GM18868 (cell line): ENCODE measurements at regions not wholly inside any gene's neighbourhood (a gene's known extent, or its start where the extent isn't known, plus 50 kb on each side); places are given as distances from the start of the nearest gene placed in this dataset.

Experiments
- ATAC-seq: cut with Tn5 transposase; IDR thresholded peaks from one replicate; pipeline ENCODE4 v1.9.1; 2021; ENCODE audit warnings: mild to moderate bottlenecking, moderate library complexity; ENCODE audit not compliant: unreplicated experiment

- ATAC-seq: no peak
Observed at GRCh38 chr13:85545771-85546170, 253.4 kb downstream of the SLITRK6 start.

- no peak for ATAC-seq
Observed at GRCh38 chr13:85544756-85545155, 254.5 kb downstream of the SLITRK6 start.

- ATAC-seq: no peak
Observed at GRCh38 chr13:85543144-85543543, 256.1 kb downstream of the SLITRK6 start.

- ATAC-seq: no peak
Observed at GRCh38 chr13:85541476-85541875, 257.7 kb downstream of the SLITRK6 start.

GRCh38 chr13:85538957-85539356 is 260.3 kb downstream of the SLITRK6 start:
- ATAC-seq: no peak

- no peak for ATAC-seq
Observed at GRCh38 chr13:85537601-85538000, 261.6 kb downstream of the SLITRK6 start.

GRCh38 chr13:85536706-85537105 is 262.5 kb downstream of the SLITRK6 start:
- no peak for ATAC-seq

GRCh38 chr13:85535316-85536084 is 263.7 kb downstream of the SLITRK6 start:
- no peak for ATAC-seq

- ATAC-seq: no peak
Observed at GRCh38 chr13:85533911-85534310, 265.3 kb downstream of the SLITRK6 start.

GRCh38 chr13:85529218-85529594 is 270.0 kb downstream of the SLITRK6 start:
- ATAC-seq: no peak

- no peak for ATAC-seq
Observed at GRCh38 chr13:85528491-85529217, 270.6 kb downstream of the SLITRK6 start.

- ATAC-seq: no peak
Observed at GRCh38 chr13:85527316-85527715, 271.9 kb downstream of the SLITRK6 start.

GRCh38 chr13:85525411-85525810 is 273.8 kb downstream of the SLITRK6 start:
- ATAC-seq: no peak

GRCh38 chr13:85521657-85522056 is 277.6 kb downstream of the SLITRK6 start:
- ATAC-seq: no peak

- no peak for ATAC-seq
Observed at GRCh38 chr13:85520445-85520844, 278.8 kb downstream of the SLITRK6 start.

- ATAC-seq: no peak
Observed at GRCh38 chr13:85519363-85519762, 279.9 kb downstream of the SLITRK6 start.

- no peak for ATAC-seq
Observed at GRCh38 chr13:85512421-85512820, 286.8 kb downstream of the SLITRK6 start.

GRCh38 chr13:85509512-85509911 is 289.7 kb downstream of the SLITRK6 start:
- ATAC-seq: no peak

GRCh38 chr13:85508683-85509329 is 290.4 kb downstream of the SLITRK6 start:
- ATAC-seq: no peak

GRCh38 chr13:85503797-85504196 is 295.4 kb downstream of the SLITRK6 start:
- no peak for ATAC-seq

GRCh38 chr13:85501616-85502015 is 297.6 kb downstream of the SLITRK6 start:
- no peak for ATAC-seq

GRCh38 chr13:85500696-85501256 is 298.4 kb downstream of the SLITRK6 start:
- no peak for ATAC-seq
